GM18907 (cell line): ENCODE measurements at regions not wholly inside any gene's neighbourhood (a gene's known extent, or its start where the extent isn't known, plus 50 kb on each side); places are given as distances from the start of the nearest gene placed in this dataset.

Experiments used
- ATAC-seq: cut with Tn5 transposase; IDR thresholded peaks from one replicate; pipeline ENCODE4 v1.9.1; 2021; ENCODE audit warnings: mild to moderate bottlenecking, moderate library complexity; ENCODE audit not compliant: unreplicated experiment

GRCh38 chr12:41893491-41893890 is 251.2 kb downstream of the GXYLT1 start:
- no peak for ATAC-seq

DNA sequence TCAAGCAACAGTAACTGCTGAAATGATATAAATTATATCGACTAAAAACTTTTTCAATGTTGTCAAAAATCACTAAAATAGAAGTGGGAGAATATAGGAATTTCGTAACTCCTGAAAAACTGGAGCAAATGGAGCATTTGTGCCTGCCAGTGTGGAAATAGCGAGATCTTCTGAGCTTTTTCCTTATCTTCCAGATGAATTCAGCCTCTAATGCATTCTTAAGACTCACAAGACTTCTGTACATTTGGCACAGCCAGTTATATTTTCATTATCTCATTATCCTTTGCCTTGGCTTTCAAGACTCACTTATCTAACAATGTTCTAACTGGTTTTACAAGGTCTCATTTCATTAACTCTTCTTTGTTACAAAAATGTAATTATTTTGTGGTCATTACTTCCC is 252.4 kb downstream of the GXYLT1 start:
- no peak for ATAC-seq

DNA sequence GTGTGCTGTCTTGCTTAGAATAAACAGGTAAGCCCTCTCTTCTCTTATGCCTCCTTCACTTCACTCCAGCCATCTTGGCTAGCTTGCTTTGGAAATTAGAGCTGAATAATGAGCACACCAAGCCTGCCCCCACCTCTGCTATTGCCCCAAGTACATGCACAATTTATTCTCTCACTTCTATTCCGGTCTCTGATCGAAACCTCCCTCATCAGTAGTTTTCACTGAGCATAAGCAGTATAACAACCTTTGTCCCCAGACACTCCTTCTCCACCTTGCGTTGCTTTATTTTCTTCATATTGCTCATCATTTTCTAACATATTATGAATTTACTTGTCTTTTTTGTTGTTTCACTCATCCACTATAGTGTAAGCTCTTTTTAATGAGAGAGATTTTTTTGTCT is 253.4 kb downstream of the GXYLT1 start:
- ATAC-seq = no peak

GRCh38 chr12:41888285-41888684 is 256.4 kb downstream of the GXYLT1 start:
- no peak for ATAC-seq

DNA sequence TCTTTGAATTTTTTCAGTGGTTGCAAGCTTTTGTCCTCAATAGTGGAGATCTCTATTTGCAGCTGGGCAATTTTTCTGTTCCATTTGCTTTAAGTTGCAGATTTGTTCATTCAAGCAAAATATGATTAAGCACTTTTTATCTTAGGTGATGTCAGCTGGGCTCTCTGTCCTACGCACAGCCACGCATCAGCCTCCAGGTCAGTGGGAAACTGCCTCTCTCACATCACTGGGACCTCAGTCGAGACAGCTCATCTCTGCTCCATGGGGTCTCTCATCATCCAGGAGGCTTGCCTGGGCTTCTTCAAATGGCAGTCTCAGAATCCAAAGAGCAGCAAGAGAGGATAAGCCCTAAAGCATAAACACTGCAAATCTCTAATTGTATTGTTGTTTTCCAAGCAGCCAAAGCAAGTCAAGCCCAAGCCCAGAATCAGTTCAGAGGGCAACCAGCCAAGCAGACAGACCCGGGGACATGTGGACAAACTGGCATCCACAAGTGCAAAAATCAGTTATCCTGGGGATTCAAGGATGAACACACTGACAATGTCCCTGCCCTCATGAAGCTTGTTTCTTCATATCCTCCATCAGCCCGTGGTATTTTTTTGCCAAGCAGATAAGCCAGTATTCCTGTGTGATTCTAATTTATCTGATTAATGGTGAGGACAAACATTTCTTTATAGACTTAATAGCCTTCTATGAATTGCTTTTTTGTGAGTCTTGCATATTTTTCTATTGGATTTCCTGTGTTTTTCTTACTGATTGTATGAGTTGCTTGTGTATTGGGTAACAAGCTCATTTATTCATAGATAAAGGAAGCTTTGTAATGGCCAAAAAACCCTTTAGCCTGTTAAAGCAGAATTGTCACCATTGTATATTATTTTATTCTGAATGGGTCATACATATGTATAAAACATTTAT is 262.5 kb downstream of the GXYLT1 start:
- ATAC-seq = no peak

DNA sequence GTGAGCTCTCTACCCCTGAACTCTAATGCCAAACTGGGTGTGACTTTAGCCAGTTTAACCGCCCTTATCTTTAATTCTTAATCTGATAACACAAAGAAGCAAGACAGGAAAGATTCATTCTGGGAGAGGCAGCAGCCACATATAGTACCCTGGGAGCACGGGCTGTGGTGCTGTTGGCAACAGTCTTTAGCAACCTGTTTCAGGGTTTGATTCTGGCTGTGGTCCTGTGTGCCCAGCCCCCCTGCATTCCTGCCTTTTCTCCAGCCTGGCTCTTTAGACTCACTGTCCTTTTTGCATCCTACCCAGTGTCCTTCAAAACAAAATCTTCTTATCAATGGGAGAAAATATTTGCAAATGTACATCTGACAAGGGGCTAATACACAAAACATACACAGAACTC is 275.2 kb downstream of the GXYLT1 start:
- no peak for ATAC-seq

GRCh38 chr12:41866878-41867430 is 277.7 kb downstream of the GXYLT1 start:
- no peak for ATAC-seq

DNA sequence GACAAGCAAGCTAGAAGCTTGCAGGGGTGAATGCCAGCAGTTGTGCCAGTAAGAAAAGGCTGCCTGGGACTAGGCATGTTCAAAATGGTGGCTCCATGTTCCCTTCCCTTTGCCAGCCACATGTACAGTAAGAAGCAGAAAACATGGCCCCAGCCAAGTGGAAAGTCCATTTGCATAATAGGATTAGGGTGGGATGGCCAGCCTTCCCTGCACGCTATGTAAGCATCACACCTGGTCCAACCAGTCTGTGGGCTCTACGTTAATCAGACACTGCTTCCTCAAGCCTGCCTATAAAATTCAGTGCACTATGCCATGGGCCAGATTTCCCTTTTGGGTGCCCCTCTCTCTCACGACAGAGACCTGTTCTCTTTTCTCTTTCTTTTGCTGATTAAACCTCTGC is 288.4 kb downstream of the GXYLT1 start:
- ATAC-seq = no peak

DNA sequence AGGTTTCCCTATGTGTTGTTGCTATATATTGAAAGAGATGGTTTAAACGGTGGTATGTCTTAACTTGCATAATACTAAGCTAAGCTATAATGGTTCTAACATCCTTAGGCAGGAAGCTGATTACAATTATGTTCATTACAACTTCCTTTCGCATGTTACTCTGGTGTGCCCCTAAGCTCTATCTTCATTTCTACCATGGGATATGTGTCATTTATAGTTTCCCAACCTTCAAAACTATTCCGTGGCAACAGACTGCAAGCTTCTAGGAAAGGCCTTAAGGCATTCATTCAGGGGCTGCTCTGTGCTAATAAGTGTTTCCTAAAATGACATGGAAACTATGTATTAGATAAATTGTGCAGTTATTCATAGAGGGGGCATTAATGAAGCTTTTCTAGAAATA is 294.6 kb downstream of the GXYLT1 start:
- ATAC-seq = no peak

DNA sequence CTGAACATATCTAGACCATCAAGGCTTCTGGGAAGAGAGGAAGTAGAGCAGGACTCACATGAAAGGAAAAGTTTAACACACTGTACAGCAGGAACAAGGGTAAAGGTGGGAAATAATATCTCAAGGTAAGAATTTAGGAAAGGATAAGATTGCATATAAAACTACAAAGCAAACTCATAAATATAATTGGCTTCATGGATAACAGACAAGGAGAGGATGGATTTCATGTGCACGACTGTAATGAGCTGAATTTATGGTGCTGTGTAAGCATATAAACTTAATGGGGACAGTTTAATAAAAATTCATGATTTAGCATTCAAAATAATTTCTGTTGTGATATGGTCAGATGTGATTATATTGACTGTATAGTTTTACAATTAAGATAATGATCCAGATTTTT is 298.0 kb downstream of the GXYLT1 start:
- no peak for ATAC-seq

- ATAC-seq = no peak
These were observed 308.3 kb downstream of the GXYLT1 start for GRCh38 chr12:41836416-41836815.

GRCh38 chr12:41835556-41835955 is 309.1 kb downstream of the GXYLT1 start:
- no peak for ATAC-seq

DNA sequence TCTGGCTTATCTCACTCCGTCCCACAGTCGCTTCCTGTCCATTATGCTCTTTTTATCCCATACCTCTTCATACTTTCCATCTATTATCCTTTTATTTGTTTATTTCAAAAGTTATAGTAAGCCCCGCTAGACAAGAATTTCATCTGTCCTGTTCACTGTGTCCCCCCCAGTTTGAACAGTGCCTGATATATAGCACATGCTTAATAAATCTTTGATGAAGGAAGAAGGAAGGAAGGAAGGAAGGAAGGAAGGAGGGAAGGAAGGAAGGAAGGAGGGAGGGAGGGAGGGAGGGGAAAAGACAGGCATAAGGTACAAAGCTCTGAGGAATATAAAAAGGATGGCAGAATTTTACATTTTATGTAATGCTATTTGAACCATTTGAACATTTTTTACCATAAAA is 324.7 kb downstream of the GXYLT1 start:
- no peak for ATAC-seq

DNA sequence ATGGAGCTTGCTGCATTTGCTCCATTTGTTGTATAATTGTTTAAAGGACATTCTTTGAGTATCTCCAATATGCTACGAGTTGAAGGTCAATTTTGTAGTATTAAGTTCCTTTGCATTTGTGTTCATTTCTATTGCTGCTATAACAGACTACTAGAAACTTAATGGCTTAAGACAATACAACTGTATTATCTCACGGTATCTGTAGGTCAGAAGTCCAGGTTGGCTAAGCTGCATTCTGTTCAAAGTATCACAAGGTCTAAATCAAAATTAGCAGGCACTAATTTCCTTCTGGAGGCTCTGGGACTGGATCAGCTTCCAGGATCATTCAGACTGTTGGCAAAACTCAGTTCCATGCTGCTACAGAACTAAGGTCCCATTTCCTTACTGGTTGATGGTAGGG is 340.6 kb downstream of the GXYLT1 start:
- ATAC-seq = no peak

DNA sequence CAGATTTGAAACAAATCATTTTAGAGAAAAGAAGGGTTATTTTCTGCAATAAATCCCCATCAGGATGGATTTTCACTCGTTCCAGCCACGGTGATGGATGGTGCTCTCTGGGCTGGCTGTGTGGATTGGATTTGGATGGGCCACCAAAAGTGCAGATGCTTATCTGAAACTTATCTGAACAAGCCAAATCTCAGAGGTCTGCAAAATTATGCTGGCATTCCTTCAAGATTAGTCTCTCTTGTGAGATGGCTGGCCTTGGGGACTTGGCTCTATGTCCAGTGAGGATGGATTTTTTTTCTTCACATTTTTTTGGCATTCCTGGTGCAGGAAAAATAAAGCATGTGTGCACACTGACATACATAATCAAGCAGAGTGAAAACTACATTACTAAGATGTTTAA is 341.9 kb downstream of the GXYLT1 start:
- no peak for ATAC-seq

DNA sequence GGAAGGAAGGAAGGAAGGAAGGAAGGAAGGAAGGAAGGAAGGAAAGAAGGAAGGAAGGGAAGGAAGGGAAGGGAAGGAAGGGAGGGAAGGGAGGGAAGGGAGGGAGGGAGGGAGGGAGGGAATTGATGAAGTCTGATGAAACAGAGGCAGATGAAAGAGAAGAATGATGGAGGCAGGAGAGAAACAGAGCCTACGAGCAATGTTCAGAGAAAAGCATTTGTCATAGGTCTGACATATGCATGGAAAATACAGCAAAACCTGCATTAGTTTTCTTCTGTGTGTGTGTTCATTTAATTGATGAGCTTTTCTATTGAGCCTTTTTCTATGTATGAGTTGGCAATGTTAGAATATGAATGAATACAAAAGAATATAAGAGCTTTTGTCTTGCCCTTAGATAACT is 343.4 kb downstream of the GXYLT1 start:
- no peak for ATAC-seq

DNA sequence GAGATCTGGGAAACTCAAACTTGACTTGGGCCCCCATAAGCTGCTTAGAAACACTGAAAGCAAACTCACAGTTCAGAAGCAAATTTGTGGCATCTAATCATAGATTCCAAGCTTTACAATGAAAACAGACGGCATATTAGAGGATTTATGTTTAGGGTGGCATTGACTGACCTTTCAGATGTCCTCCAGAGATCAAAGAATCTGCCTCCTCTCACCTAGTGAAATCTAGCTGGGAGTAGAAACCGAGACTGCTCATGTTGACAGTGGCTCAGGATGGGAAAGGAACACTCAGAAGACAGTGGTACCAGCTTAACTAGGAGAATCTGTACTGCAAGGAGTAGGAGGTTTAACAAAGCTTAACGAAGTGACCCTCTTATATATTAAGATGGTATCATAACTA is 345.0 kb downstream of the GXYLT1 start:
- ATAC-seq = no peak

GRCh38 chr12:41795910-41796309 is 348.8 kb downstream of the GXYLT1 start:
- ATAC-seq = no peak

DNA sequence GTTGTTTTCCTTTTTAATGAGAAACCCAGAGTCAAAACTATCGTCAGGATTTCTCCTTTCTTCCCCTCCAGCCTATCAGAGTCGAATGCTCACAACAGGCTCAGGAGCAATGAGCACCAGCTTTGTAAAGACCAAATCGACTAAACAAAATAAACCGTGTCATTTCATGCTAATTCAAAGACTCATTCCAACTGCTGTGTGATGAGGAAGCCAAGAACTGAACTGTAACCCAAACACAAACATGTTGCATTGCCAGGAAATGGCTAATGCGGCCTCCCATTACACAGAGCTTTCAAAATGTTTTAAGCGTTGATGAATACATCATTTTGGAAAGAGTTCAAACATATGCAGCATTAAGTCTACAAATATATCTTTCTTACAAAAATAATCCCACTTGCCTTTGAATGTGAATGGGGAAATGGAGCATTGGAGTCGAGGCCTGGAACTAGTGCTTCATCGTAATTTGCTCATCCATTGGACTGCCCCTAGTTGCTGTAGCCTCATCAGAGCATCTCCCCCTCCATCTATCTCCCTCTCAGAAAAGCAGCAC is 349.5 kb downstream of the GXYLT1 start:
- ATAC-seq = no peak

- ATAC-seq = no peak
These were observed 350.3 kb downstream of the GXYLT1 start for GRCh38 chr12:41794336-41794735.

- no peak for ATAC-seq
These were observed 359.7 kb downstream of the GXYLT1 start for GRCh38 chr12:41784957-41785356.

GRCh38 chr12:41778934-41779333 is 365.7 kb downstream of the GXYLT1 start:
- ATAC-seq = no peak
